ENCODE measurements at regions not wholly inside any gene's neighbourhood (a gene's known extent, or its start where the extent isn't known, plus 50 kb on each side); places are given as distances from the start of the nearest gene placed in this dataset.

GRCh38 chr15:35693286-35693685 lies 147.3 kb upstream of the DPH6 start:
- TF ChIP-seq CTCF (IDR thresholded peaks at IDR 0.05): no peak
- no peak for TF ChIP-seq EZH2 (IDR thresholded peaks at IDR 0.05; ENCODE audit: borderline replicate concordance, insufficient read depth, low read depth, low read length, poor library complexity, severe bottlenecking)
